ENCODE measurements at regions not wholly inside any gene's neighbourhood (a gene's known extent, or its start where the extent isn't known, plus 50 kb on each side); places are given as distances from the start of the nearest gene placed in this dataset.
"Not testable (repeated sequence)": the region's sequence is repeated elsewhere in the genome, so short reads cannot be mapped to it uniquely, and the experiment has no call there.

GRCh38 chr10:50999163-50999562 is 75.1 kb upstream of the PRKG1 start:
- DNase-seq (ENCODE audit: low spot score), result no peak

DNA sequence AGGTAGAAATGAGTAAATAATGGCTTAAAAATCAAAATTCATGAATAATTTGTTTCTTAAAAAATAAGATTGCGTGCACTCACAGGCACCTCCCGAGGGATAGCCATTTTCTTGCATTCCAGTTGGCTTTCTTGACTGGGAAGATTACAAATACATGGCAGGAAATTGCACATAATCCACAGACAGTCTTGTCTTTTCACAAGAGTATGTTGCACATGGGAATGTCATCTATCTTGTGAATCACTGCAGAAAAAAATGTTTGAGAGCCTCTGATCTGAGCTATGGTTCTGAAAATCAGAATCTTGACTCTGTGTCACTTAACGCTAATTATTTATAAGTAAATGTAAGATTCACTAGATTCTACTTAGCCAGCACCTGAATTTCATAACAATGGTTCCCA is 74.1 kb upstream of the PRKG1 start:
- no peak for DNase-seq (ENCODE audit: low spot score)

DNA sequence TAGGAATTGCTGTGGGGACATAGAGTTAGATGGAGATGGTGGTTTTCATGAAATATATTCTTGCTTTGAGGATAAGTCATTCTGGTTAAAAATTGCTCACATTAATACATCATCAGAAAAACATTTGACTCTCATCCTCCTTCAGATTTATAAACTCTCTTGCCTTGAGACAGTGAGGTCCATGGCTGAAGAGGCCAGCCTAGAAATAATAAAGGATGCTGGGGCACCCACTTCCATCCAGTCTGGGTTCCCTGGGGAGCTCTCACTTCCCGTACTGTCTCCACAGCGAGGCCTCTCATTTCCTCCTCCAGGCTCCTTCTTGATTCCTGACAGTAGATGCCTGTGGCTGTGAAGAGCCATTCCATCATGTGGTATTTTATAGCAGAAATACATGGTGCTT is 73.3 kb upstream of the PRKG1 start:
- DNase-seq (ENCODE audit: low spot score), result no peak

DNA sequence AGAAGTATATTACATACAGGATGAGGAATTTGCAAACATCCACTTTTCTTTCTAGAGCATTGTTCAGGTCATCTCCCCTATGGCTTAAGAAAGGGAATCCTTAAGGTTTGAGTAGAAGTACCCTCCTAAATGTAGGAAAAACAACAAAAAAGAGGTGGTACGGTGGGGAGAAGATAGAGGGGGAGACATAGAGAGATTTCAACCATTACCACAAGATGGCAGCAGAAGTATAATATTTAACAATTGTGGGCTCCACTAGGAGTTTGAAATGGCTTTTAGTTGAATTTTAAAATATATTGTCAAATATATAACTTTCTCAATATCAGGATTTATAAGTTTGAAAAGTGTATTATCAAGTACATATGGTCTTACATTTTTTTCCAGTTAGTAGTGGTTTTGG is 72.7 kb upstream of the PRKG1 start:
- no peak for DNase-seq (ENCODE audit: low spot score)

- DNase-seq (ENCODE audit: low spot score), result no peak
These were observed 71.8 kb upstream of the PRKG1 start for GRCh38 chr10:51002469-51002868.

- DNase-seq (ENCODE audit: low spot score), result no peak
These were observed 69.5 kb upstream of the PRKG1 start for GRCh38 chr10:51004776-51005175.

GRCh38 chr10:51005551-51005950 is 68.7 kb upstream of the PRKG1 start:
- DNase-seq (ENCODE audit: low spot score), result no peak

- no peak for DNase-seq (ENCODE audit: low spot score)
These were observed 67.6 kb upstream of the PRKG1 start for GRCh38 chr10:51006686-51007085.

DNA sequence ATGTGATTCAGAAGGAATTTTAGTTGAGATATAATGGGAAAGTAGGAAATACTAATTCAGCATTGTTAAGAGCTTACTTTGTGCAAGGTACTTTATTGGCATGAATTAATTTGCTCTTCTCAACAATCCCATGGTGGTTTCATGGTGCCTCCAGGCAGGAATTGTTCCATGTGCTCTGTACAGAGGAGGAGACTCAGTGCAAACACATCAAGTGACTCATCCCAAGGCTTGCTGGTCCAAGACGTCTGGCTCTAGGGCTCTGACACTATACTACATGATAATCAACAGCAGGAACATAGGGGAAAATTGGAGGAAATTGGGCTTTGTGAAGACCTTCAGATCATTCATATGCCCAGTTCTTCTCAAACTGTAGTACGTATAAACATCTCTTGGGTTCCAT is 66.5 kb upstream of the PRKG1 start:
- no peak for DNase-seq (ENCODE audit: low spot score)

DNA sequence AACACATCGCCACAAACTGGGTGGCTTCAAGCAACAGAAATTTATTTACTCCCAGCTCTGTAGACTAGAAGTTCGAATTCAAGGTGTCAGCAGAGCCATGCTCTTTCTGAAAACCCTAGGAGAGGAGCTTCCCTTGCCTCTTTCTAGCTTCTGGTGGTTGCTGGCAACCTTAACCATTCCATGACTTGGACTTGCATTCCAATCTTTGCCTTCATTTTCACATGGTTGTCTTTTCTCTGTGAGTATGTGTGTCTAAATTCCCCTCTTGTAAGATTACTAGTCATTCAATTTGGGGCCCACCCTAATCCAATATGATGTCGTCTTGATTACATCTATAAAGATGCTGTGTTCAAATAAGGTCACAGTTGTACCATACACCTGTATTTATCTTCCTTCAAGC is 65.9 kb upstream of the PRKG1 start:
- no peak for DNase-seq (ENCODE audit: low spot score)

DNA sequence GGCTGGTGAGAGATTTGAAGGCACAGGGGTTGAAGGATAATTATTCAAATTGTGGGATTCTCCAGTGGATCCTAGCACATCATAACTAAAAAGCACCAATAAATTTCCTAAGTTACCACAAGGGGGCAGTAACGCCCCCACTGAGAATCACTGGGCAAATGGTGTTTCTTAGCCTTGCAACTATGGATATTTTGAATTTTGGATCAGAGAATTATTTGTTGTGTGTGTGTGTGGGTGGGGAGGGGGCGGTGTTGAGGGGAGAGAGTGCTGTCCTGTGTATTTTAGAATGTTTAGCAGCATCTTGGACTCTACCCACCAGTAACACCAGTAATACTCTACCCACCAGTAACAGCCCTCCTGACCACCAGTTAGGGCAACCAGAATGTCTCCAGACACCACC is 63.3 kb upstream of the PRKG1 start:
- DNase-seq (ENCODE audit: low spot score), result no peak

DNA sequence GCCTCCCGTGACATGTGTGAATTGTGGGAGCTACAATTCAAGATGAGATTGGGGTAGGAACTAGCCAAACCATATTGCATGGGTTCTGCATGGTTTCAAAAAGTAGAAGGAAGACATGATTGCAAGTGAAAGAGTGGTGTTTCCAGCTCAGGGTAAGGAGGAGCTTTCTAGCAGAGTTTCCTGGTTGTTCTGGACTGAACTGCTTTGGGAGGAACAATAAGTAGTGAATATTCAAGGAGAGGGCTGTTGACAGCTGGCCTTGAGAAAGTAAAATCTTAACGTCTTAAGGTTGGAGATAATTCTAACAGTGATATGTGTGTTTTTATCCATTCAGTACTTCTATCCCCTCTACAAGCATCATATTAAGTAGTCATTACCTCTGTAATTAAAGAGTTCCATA is 62.2 kb upstream of the PRKG1 start:
- DNase-seq (ENCODE audit: low spot score), result no peak

DNA sequence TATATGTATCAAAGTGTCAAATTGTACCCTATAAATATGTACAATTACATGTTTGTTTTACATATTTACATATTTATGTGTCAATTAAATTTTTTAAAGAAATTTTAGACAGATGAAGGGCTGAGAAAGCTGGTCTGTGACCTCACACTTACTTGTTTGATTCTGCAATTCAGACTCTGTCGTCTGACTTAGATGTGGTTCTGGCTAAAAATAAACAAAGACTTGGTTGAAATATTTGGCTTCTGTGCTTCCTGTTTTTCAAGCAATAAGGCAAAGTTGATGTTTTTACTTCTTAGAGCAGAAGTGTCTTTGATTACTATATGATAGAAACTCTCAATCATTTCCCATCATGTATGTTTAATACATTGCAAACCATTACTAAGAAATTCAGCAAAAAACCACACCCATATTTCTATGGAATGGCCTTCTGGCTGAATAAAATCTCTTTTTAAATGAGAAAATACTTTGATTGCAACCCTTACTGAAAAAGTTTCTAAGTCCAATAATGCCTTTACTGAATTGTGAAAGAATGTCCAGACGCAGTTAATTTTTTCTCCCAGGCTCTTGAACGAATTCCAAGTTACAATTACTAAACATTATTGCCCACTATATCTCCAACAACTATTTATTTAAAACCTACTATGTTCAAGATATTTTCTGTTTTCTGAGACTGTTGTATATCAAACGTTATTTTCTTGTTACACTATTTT is 59.5 kb upstream of the PRKG1 start:
- no peak for DNase-seq (ENCODE audit: low spot score)

GRCh38 chr10:51015390-51015754 is 58.9 kb upstream of the PRKG1 start:
- DNase-seq (ENCODE audit: low spot score), result not testable (repeated sequence)

DNA sequence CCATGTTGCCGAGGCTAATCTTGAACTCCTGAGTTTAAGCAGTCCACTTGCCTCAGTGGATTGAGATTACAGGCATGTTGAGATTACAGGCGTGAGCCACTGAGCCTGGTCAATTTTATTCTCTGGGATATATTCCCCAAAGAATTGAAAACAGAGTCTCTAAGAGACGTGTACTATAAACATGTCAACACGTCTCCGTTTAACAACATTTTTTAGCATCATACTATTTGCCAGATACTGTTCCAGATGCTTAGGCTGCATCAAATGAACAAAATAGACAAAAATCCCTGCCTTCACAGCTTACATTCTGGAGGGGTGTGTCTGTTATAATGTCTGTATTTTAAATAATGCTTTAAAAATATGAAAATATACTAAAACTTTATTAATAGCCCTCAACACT is 54.1 kb upstream of the PRKG1 start:
- DNase-seq (ENCODE audit: low spot score), result no peak

- no peak for DNase-seq (ENCODE audit: low spot score)
These were observed 51.2 kb upstream of the PRKG1 start for GRCh38 chr10:51022933-51023585.

DNA sequence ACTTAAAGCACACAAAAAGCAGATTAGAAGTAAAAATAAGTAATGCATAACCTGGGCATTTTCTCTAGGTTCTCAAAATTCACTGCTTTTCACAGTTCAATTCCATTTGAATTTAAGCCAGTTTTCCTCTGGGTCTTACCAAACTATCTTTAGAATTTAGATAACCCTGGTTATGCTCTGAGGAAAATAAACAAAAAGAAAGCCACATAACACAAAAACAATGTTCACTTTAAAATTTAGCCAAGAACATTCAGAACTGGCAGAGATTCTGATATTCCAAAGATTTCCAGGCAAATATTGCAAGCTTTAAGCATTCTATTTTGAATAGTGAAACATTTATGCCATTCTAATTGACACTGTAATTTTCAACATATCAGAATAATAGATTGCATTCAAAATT is 50.7 kb upstream of the PRKG1 start:
- DNase-seq (ENCODE audit: low spot score), result no peak

All from HuH-7.5 (cell line).